OCI-M2 (cell line): ENCODE measurements at regions not wholly inside any gene's neighbourhood (a gene's known extent, or its start where the extent isn't known, plus 50 kb on each side); places are given as distances from the start of the nearest gene placed in this dataset.
"Not testable (repeated sequence)": the region's sequence is repeated elsewhere in the genome, so short reads cannot be mapped to it uniquely, and the experiment has no call there.

Source experiments
- DNase-seq: peaks from one replicate; lab custom pipeline; 2025; ENCODE audit not compliant: unreplicated experiment; lab: John Stamatoyannopoulos, UW

DNA sequence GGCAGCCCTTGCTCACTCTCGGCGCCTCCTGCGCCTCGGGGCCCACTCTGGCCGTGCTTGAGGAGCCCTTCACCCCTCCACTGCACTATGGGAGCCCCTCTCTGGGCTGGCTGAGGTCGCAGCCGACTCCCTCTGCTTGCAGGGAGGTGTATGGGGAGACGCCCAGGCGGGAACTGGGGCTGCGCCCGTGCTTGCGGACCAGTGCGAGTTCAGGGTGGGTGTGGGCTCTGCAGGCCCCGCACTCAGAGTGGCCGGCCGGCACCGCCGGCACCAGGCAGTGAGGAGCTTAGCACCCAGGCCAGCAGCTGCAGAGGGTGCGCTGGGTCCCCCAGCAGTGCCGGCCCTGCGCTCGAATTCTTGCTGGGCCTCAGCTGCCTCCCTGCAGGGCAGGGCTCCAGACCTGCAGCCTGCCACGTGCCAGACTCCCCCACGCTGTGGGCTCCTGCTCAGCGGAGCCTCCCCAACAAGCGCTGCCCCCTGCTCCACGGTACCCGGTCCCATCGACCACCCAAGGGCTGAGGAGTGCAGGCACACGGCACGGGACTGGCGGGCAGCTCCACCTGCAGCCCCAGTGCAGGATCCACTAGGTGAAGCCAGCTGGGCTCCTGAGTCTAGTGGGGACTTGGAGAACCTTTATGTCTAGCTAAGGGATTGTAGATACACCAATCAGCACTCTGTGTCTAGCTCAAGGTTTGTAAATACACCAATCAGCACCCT lies 54.0 kb upstream of the WWC2 start:
- DNase-seq: not testable (repeated sequence)

DNA sequence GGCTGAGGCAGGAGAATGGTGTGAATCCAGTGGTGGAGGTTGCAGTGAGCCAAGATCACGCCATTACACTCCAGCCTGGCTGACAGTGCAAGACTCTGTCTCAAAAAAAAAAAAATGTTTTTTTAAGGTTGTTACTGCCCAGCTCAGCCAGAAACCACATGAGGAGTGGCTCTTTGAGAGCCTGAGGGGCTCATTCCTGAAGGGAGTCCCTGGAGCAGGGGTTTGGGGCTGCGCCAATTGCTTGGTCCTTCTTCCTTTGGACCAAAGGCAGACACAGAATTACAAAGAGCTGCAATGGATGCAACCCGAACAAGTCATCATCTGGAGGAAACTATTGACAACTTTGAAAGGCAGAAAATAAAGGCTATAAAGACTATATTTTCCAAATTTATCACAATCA lies 60.6 kb upstream of the WWC2 start:
- DNase-seq: no peak

DNA sequence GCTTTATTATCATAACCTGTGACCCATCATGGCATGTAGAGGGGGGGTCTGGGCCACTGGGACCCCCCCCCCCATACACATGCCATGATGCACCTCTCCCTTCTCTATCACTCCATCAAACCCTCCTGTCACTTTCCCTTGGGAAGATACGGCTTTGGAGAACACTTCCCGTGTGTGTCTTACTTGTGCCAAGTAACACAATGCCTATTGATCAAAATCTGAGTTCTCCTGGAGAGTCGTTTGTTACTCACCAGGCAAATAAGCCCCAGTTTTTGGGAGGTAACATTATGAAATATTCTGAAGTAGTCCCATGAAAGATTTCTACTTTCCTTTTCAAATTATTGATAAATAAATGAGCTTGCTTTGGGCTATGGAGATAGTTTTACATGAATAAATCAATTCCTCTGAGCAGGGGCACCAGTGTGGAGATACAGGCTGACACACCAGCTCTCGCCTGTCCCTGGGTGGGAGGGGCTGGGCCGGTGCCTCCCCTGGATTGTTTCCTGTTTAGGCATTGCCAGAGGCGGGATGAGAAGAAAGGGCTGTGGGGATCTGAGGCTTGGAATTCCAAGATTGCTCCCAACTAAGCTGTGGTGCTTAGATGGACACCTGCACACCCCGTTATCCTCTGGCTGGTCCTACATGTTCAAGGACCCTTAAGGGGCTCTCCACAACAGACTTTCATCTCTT lies 63.2 kb upstream of the WWC2 start:
- DNase-seq: no peak

DNA sequence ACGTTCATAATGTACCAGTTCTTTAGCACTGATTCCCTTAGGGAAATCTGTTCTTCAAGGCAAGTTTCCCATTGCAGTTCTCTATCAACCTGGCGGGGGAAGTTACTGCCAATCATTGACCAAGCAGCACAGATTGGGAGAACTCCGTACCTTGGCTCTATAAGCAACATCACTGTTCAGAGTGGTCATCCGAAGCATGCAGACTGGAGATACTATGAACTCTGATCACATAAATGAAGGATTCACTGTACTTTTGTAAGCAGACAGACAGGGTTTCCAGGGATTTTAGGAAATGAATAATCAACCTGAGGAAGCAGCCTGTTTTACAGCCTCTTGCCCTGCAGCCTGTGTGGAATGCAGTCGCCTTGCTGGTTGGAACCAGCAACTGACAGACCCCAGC lies 63.8 kb upstream of the WWC2 start:
- DNase-seq: no peak

DNA sequence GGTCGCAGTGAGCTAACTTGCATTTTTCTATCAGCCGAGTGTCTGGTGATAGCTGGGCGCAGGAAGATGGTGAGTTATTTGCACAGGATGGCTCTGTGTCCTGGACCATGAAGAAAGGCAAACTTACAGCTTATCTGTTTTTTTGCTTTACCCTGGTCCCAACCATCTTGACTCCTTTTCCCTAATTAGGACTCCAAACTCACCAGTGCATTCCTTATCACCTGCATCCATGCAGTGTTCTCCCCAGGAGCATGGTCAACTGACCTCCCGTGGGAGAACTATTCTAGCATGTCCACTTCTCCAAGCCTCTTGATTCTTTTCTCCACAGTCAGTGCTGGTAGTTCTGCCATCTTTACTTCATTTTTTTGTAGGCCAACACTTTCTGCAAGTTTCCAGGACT lies 68.2 kb upstream of the WWC2 start:
- DNase-seq: no peak

DNA sequence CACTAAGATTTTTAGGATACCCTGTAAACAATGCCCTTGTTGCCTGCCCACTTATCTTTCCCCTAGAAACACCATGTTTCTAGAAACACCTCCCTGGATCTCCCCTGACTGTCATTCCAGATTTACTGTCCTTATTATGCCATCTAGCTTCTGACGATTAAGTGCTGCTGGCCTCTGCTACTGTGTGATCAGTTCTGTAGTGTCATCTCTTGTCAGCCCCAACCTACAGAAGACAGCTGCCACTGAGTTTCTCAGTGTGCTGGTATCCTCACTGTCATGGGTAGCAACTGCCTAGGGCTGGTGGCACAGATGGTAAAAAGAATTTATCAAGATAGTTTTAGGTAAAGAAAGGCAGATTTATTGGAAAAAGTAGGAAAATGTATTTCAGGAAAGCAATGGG lies 68.7 kb upstream of the WWC2 start:
- no peak for DNase-seq

DNA sequence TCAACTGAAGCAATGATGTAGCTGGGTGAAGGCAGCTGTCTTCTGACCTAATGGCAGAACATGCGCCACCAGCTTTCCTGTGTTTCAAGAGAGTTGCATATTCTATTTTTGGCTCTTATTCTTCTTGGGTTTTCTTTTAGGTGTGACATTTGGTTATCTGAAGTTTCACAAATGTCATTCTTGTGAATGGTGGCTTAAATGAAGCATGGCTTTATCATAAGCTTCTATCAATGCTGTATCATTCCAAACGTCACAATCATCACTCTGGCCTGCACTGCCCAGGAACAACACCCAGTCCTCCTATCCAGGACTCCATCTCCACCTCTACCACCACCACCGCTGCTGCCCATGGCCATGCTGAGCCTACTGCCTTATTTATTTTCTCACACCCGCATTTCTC lies 69.7 kb upstream of the WWC2 start:
- DNase-seq: no peak

DNA sequence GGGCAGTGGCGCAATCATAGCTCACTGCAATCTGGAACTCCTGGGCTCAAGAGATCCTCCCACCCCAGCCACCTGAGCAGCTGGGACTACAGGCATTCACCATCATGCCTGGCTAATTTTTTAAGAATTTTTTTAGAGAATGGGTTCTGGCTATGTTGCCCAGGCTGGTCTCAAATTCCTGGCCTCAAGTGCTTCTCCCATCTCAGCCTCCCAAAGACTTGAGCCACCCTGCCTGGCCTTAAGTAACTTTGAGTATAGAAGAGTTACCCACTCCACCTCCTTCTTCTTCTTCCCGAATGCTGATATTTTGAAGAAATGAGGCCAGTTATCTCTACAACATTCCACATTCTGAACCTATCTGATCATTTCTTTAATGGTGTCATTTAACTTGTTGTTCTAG lies 72.4 kb upstream of the WWC2 start:
- DNase-seq: no peak

DNA sequence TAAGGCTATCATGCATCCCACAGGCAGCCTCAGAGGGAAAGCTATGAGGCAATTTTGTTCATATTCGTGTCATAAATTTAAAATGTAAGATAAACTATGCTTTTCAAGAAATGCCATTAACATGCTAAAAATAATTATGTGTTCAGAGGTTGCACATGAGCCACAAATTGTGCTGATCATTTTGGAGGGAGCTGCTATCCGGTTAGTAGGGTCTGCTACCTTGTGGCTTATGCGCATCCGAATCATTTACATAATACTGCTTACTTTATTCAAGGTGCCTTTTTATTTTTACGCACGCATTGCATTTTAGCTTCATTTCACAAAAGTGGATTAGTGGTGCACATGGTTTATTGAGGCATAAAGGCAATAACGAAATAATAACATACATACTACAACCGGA lies 76.4 kb upstream of the WWC2 start:
- DNase-seq: no peak

DNA sequence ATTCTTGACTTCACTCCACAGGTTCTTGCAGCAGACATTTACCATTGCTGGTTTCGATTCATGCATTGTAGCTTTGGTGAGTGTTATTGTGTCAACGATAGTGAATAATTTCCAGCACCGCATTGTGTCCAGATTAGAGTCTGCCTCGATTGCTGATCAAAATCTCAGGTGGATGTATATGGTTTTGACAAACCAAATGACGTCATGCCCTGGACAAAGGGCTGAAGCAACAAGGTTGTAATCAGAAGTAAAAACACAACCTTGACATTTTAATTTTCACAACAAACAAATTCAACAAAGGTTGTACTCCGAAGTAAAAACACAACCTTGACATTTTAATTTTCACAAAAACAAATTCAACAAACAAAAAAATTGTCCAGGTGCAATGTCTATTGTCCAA lies 81.1 kb upstream of the WWC2 start:
- DNase-seq: no peak

DNA sequence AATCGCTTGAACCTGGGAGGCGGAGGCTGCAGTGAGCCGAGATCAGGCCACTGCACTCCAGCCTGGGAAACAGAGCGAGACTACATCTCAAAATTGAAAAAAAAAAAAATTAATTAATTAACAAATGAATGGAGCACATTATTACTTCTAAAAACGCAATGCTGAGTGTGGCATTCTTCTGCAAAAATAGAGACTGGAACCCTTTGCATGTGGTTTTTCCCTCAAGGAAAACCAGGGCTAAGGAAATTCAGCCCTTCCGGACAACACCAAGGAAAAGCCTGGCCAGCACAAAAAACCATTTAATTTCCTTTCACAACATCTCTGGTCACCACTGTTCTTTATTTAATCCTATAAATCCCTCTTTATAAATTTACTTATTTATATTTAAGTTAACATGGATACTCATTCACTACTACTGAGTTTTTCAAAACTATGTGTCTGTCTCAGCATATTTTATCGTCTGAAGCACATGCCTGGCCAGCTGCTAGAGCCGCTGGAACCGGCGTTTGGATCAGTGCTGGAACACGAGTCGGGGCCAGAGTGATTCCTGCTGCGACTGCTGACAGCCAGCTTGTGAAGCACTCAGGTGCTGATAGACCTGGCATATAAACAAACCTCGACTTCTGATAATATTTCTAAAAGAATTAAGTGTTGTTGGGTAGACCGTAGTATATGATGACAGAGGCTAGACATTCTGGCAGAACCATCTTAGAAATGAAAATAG lies 84.5 kb upstream of the WWC2 start:
- DNase-seq: no peak

DNA sequence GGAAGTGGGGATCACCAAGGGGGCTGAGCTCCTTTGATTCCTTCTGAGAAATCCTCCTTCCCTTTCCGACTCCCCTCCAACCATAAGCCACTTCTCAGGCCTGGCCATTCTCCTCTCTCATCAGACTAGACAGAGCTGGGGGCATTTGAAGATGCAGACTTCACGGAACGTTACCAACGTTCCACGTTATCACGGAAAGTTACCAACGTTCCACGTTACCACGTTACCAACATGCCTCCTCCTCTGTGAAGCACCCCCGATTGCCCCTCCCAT lies 85.4 kb upstream of the WWC2 start:
- DNase-seq: no peak

DNA sequence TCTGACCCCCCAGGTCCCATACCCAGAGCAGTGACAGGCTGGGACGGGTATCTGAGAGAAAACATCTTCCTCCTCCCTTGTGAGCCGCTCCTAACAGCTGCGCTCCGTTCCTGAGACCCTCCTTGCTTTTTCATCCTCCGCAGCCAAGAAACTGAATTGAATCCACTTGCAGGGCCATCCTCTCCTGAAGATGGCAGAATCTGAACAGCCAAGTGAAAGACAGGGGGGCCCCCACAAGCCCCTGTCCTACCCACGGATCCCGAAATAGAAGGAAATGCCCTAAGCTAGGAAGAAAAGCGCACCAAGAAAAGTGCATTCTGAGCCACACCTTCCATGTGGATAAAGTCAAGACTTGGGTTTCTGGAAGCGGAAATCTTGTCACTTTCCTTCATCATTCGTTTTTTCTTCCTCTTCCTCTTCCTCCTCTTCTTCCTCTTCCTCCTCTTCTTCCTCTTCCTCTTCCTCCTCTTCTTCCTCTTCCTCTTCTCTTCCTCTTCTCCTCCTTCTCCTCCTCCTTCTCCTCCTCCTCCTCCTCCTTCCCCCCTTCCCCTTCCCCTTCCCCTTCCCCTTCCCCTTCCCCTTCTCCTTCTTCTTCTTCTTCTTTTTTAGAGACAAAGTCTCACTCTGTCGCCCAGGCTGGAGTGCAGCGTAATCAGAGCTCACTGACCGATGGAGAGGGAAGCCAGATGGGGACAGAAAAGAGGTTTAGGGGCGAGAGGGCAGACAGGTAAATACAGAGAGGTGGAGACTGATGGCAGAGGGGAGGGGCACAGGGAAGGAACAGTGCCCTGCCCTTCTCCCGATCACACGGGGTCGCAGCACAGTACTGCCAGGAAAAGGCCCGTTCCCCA lies 86.0 kb upstream of the WWC2 start:
- no peak for DNase-seq

DNA sequence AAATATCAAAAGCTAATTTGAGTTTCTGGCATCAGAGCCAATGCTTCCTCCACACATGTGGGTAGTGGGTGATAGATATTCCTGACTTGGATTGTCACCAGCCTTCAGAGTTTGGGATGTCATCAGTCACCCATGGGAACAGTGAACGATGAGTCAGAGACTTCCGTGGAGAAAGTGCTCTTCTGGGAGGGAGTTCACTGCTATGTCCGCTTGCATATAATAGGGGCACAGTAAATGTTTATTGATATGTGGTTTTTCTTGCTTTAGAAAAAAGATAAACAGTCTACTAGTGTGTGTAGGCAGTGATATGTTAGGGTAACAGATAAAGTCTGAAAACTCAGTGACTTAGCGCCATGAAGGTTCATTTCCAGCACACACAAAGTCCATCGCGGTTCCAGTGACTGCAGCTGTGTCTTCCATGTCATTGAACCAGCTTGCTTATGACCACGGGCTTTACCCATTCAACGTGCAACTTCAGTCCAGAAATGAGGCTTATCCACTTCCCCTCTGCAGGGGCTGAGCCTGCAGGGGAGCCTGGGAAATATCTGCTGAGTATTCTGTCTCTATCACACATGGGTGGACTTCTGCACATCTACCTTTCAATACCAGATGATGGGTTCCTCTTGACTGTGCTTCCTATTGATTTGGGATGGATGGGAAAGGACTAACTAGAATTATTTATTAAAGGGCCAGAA lies 87.7 kb upstream of the WWC2 start:
- peak; percentile 39 for DNase-seq

DNA sequence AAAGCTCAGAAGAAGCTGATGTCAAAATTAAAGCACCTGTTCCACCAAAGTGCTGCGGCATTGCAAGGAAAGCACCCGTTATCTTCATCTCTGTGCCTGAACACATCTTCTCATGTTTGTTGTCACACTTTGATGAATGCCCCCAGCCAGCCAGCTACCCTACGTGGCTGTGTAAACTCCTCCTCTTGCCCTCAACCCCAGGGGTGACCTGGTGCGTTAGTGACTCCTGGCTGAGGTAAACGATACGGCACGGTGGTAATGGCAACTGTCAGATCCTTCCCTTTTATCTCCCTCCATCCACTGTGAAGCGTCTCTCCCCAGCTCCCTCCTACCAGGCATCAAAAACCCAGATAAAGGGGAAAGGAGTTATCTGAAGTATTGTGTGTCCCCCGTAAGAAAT lies 90.6 kb upstream of the WWC2 start:
- no peak for DNase-seq

DNA sequence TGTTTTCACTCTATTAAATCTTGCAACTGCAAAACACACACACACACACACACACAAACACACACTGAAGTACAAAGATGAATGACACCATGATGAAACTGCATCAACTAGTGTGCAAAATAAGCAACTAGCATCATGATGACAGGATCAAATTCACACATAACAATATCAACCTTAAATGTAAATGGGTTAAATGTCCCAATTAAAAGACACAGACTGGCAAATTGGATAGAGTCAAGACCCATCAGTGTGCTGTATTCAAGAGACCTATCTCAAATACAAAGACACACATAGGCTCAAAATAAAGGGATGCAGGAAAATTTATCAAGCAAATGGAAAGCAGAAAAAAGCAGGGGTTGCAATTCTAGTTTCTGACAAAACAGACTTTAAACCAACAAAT lies 87.2 kb upstream of the DCTD start:
- not testable (repeated sequence) for DNase-seq

DNA sequence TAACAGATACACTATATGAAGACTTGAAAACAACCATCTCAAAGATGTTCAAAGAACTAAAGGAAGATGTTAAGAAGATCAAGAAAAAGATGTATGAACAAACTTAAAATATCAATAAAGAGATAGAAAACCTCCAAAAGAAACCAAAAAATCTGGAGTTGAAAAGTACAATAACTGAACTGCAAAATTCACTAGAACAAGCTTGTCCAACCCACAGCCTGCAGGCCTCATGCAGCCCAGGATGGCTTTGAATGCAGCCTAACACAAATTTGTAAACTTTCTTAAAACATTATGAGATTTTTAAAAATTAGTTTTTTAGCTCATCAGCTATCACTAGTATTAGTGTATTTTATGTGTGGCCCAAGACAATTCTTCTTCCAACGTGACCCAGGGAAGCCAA lies 77.0 kb upstream of the DCTD start:
- DNase-seq: no peak

DNA sequence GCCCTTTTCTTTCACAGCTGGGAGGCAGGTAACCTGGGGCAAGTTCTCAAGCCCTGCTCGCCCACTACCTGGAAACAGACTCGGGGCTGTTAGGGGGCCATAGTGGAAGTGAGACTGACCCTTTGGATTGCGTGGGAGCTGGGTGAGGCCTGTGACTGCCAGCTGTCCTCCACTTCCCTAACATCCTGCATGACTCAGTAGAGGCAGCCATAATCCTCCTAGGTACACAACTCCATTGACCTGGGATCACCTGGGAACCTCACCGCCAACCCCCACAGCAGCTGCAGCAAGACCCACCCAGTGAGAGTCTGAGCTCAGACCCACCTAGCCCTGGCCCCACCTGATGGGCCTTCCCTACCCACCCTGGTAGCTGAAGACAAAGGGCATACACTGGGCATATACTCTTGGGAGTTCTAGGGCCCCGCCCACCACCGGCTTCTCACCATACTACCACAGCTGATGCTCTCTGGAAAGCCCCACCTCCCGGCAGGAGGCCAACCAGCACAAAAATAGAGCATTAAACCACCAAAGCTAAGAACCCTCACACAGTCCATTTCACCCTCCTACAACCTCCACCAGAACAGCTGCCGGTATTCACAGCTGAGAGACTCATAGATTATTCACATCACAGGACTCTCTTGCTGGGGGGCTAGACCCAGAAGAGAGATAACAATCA lies 61.1 kb upstream of the DCTD start:
- no peak for DNase-seq

DNA sequence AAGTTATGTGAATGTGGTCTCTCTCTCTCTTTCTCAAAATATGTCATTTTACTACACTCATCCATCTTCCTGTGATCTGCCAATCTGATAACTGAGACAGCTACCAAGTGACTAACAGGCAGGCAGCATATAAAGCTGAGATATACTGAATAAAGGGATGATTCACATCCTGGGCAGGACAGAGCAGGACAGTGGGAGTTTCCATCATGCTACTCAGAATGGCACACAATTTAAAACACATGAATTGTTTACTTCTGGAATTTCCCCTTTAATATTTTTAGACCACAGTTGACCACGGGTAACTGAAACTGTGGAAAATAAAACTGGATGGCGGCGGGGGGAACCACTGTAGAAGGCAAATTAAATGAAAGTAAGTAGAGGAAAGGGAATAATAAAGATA lies 58.6 kb upstream of the DCTD start:
- DNase-seq: peak; percentile 22

DNA sequence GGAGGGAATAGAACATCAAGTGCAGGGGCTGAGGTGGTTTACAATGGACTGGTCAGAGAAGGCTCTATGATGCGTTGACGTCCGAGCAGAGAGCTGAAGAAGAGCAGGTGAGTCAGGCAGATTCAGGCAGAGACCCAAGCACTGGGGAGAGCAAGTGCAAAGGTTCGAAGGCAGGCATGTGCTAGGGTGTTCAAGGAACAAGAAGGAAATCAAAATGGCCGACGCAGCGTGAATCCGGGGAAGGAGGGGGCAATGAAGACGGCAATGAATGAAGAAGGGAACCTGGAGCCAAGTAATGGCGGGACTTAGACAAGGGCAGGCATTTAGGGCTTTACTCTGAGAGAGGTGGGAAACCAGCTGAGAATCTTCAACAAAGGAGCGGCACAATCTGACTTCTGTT lies 56.8 kb upstream of the DCTD start:
- DNase-seq: no peak

DNA sequence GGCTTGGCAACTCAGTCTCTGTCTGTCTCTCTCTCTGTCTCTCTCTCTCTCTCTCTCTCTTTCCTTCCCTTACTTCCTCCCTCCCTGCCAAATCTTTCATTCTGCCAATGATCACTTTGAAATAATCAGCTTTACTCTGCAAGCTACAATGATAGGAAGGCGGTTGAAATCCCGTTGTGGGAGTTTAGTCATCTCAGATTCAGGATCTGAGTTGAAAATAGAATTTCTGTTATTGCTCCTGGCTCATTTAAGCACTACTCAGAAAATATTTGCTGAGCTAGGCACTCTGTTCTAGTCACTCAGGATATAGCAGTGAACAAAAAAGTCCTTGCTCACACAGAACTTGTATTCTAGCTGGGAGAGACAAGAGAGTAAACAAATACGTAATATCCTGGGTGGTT lies 56.3 kb upstream of the DCTD start:
- no peak for DNase-seq
